Smooth muscle cell (in vitro differentiated cells): ENCODE measurements at regions not wholly inside any gene's neighbourhood (a gene's known extent, or its start where the extent isn't known, plus 50 kb on each side); places are given as distances from the start of the nearest gene placed in this dataset.

Experiments
- DNase-seq: peaks from one replicate; lab custom pipeline; 2025; ENCODE audit not compliant: unreplicated experiment; lab: John Stamatoyannopoulos, UW
- H2AFZ ChIP-seq: fragments of 200-600 bp; sonication (generic); 2 replicates; pipeline ENCODE4 v1.6.0; 2016; ENCODE audit warnings: antibody characterized with exemption, low read depth, mild to moderate bottlenecking
- H3F3A ChIP-seq: fragments of 200-600 bp; sonication (generic); 2 replicates; pipeline ENCODE4 v1.6.0; 2017; ENCODE audit warnings: antibody characterized with exemption, low read depth
- H3K27ac ChIP-seq: fragments of 200-600 bp; sonication (generic); 2 replicates; pipeline ENCODE4 v1.5.1; 2016; ENCODE audit warnings: low read depth, mild to moderate bottlenecking
- H3K27me3 ChIP-seq: fragments of 200-600 bp; sonication (generic); 2 replicates; pipeline ENCODE4 v1.6.1; 2016; ENCODE audit warnings: low read depth, mild to moderate bottlenecking
- H3K36me3 ChIP-seq: fragments of 200-600 bp; sonication (generic); 2 replicates; pipeline ENCODE4 v1.5.1; 2016; ENCODE audit warnings: low read depth
- H3K4me1 ChIP-seq: fragments of 200-600 bp; sonication (generic); 2 replicates; pipeline ENCODE4 v1.5.1; 2016; ENCODE audit warnings: low read depth
- H3K4me2 ChIP-seq: fragments of 200-600 bp; sonication (generic); 2 replicates; pipeline ENCODE4 v1.6.0; 2016; ENCODE audit warnings: mild to moderate bottlenecking
- H3K4me3 ChIP-seq: fragments of 200-600 bp; sonication (generic); 2 replicates; pipeline ENCODE4 v1.5.1; 2016; ENCODE audit warnings: mild to moderate bottlenecking
- H3K79me2 ChIP-seq: fragments of 200-600 bp; sonication (generic); 2 replicates; pipeline ENCODE4 v1.6.0; 2016; ENCODE audit warnings: low read depth, mild to moderate bottlenecking
- H3K9ac ChIP-seq: fragments of 200-600 bp; sonication (generic); 2 replicates; pipeline ENCODE4 v1.6.0; 2016; ENCODE audit warnings: low read depth
- H3K9me3 ChIP-seq: fragments of 200-600 bp; sonication (generic); replicated peaks from 2 replicates; pipeline ENCODE4 v1.5.1; 2016; ENCODE audit warnings: low read depth
- H4K20me1 ChIP-seq: fragments of 200-600 bp; sonication (generic); 2 replicates; pipeline ENCODE4 v1.6.0; 2016; ENCODE audit warnings: low read depth
- WGBS: methylation state at CpG from one replicate; pipeline ENCODE4 v1.1.7; 2016; ENCODE audit warnings: low lambda C conversion rate; 5-methylcytosine and 5-hydroxymethylcytosine counted together
- TF ChIP-seq, protein P1 (sequence below): fragments of 200-600 bp; sonication (generic); IDR thresholded peaks from 2 replicates; pipeline ENCODE4 v1.5.1; 2017; ENCODE audit warnings: borderline replicate concordance, mild to moderate bottlenecking, antibody characterized with exemption; ENCODE audit not compliant: insufficient read depth, poor library complexity, severe bottlenecking

- H3K4me1 ChIP-seq: peaks cover 6% of the 10 kb centered on the region
- no peak overlapping the region for H3K9ac ChIP-seq
- H3K27ac ChIP-seq: no peak overlapping the region
- peaks cover 19% of the 10 kb centered on the region for H3K27me3 ChIP-seq
- H3K9me3 ChIP-seq: no peaks in the 10 kb centered on the region
- DNase-seq: no peak
- H3F3A ChIP-seq: no peaks in the 10 kb centered on the region
- TF ChIP-seq, protein P1, sequence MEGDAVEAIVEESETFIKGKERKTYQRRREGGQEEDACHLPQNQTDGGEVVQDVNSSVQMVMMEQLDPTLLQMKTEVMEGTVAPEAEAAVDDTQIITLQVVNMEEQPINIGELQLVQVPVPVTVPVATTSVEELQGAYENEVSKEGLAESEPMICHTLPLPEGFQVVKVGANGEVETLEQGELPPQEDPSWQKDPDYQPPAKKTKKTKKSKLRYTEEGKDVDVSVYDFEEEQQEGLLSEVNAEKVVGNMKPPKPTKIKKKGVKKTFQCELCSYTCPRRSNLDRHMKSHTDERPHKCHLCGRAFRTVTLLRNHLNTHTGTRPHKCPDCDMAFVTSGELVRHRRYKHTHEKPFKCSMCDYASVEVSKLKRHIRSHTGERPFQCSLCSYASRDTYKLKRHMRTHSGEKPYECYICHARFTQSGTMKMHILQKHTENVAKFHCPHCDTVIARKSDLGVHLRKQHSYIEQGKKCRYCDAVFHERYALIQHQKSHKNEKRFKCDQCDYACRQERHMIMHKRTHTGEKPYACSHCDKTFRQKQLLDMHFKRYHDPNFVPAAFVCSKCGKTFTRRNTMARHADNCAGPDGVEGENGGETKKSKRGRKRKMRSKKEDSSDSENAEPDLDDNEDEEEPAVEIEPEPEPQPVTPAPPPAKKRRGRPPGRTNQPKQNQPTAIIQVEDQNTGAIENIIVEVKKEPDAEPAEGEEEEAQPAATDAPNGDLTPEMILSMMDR: no peak
- 38% methylated on average over 5 of the region's 5 CpGs for WGBS
- H2AFZ ChIP-seq: no peak overlapping the region
- H4K20me1 ChIP-seq: no peaks in the 10 kb centered on the region
- H3K4me2 ChIP-seq: no peak overlapping the region
- no peaks in the 10 kb centered on the region for H3K79me2 ChIP-seq
- no peak overlapping the region for H3K4me3 ChIP-seq
- no peaks in the 10 kb centered on the region for H3K36me3 ChIP-seq
Observed at GRCh38 chr10:22481687-22482539, 136.6 kb downstream of the SPAG6 start.

- no peaks in the 10 kb centered on the region for H3K79me2 ChIP-seq
- TF ChIP-seq, protein P1: no peak
- H3K27me3 ChIP-seq: peaks cover 7% of the 10 kb centered on the region
- no peak overlapping the region for H3K4me3 ChIP-seq
- no peak overlapping the region for H3K4me2 ChIP-seq
- H3K4me1 ChIP-seq: no peaks in the 10 kb centered on the region
- no peak overlapping the region for H2AFZ ChIP-seq
- H3K9me3 ChIP-seq: no peaks in the 10 kb centered on the region
- H3F3A ChIP-seq: no peaks in the 10 kb centered on the region
- DNase-seq: no peak
- H3K36me3 ChIP-seq: no peaks in the 10 kb centered on the region
- 98% methylated on average over 1 of the region's 1 CpG for WGBS
- no peak overlapping the region for H3K27ac ChIP-seq
- no peak overlapping the region for H3K9ac ChIP-seq
- H4K20me1 ChIP-seq: no peaks in the 10 kb centered on the region
Observed at GRCh38 chr10:22483132-22483531, 137.8 kb downstream of the SPAG6 start.
